Heart right ventricle (tissue), 16 donors: ENCODE measurements at regions not wholly inside any gene's neighbourhood (a gene's known extent, or its start where the extent isn't known, plus 50 kb on each side); places are given as distances from the start of the nearest gene placed in this dataset.

Experiments
- ATAC-seq, 8 donors: fragments of 200-7000 bp; cut with Tn5 transposase; one replicate each; pipeline ENCODE4 v1.9.1; 2020; ENCODE audit warnings: mild to moderate bottlenecking in 8 of 8, moderate library complexity in 8 of 8, moderate number of reproducible peaks in 1 of 8
- DNase-seq, 2 donors: peaks; one replicate each; pipeline ENCODE4 v3.0.0-alpha.2; 2020
- H3K27ac ChIP-seq, 10 donors: fragments of 200-600 bp; sonication (generic) in 2 of 10; one replicate each; pipeline versions ENCODE4 v1.5.0 to v1.8.0; 2020 to 2022; ENCODE audit warnings: mild to moderate bottlenecking in 3 of 10
- H3K27me3 ChIP-seq, 7 donors: fragments of 200-600 bp; one replicate each; pipeline ENCODE4 v1.8.0; 2021 to 2022; ENCODE audit warnings: mild to moderate bottlenecking in 2 of 7
- H3K36me3 ChIP-seq, 9 donors: fragments of 200-600 bp; sonication (generic) in 1 of 9; one replicate each; pipeline versions ENCODE4 v1.5.0 to v1.8.0; 2020 to 2022; ENCODE audit warnings: mild to moderate bottlenecking in 2 of 9
- H3K4me1 ChIP-seq, 9 donors: fragments of 200-600 bp; sonication (generic) in 1 of 9; one replicate each; pipeline versions ENCODE4 v1.5.0 to v1.8.0; 2020 to 2022; ENCODE audit warnings: mild to moderate bottlenecking in 4 of 9
- H3K4me3 ChIP-seq, 10 donors: fragments of 200-600 bp; sonication (generic) in 2 of 10; one replicate each; pipeline versions ENCODE4 v1.5.0 to v1.8.0; 2020 to 2022; ENCODE audit warnings: mild to moderate bottlenecking in 7 of 10, moderate library complexity in 2 of 10
- H3K9me3 ChIP-seq, 11 donors: fragments of 200-600 bp in 10 of 11; sonication (generic) in 2 of 11; one replicate each; pipeline versions ENCODE4 v1.5.0 to v1.8.0; 2013 to 2022; ENCODE audit warnings: mild to moderate bottlenecking in 2 of 11, control low read depth in 1 of 11, moderate library complexity in 1 of 11
- WGBS, 2 donors: extraction: QIAGEN DNeasy Blood & Tissue Kit; methylation state at CpG; one replicate each; pipeline ENCODE4 v1.1.7; 2013; ENCODE audit warnings: inconsistent platforms in 1 of 2; 5-methylcytosine and 5-hydroxymethylcytosine counted together
- intact Hi-C, 10 donors: fragments of 100-400 bp; cut with DNase I; formaldehyde crosslinking; loops; one replicate each; pipeline versions ENCODE4 v1.11.1 to v1.14.2; 2022
- TF ChIP-seq, protein P1 (sequence below), 9 donors: fragments of 200-600 bp; sonication (generic) in 2 of 9; IDR thresholded peaks; one replicate each; pipeline versions ENCODE4 v1.5.0 to v1.8.0; 2021 to 2022; ENCODE audit warnings: antibody characterized with exemption in 9 of 9, mild to moderate bottlenecking in 5 of 9, moderate library complexity in 1 of 9
- donor health status: Arrhythmogenic right ventricular cardiomyopathy.
- donor health status: ischemic (EF 13 %, LVEDD 7.1; RV severe dilation, severe dysfunction).
- donor health status: healthy with polysubstance abuse.
- donor health status: DM: no; HTN: yes; CAD: no.
- donor health status: DM: no; HTN: no; CAD: no.
- donor health status: ischemic (EF 25% LVEDD 6.9; RV normal size, moderate dysfunction).
- donor health status: ischemic (EF 25% LVEDD 5.7; RV mildly dilated, moderate dysfunction).
- donor health status: healthy.
- donor health status: DM: yes; HTN: yes; CAD: no.
- donor health status: Ischemic cardiomyopathy.
- donor health status: ischemic (EF 35%, LVEDD 5.7; RV mildly dilated, moderate dysfunction).
- donor health status: nonischemic (EF 11% LVEDD 7.7; RV severe dilation, severe dysfunction).
- donor health status: DM: yes; HTN: yes; CAD: no.
- donor health status: PGD.
- donor health status: ischemic (EF 29% LVEDD 5.4; RV normal size, mild dysfunction).
- donor health status: nonischemic (EF 23%, LVEDD 6.1; RV moderate dilation, normal function).

DNA sequence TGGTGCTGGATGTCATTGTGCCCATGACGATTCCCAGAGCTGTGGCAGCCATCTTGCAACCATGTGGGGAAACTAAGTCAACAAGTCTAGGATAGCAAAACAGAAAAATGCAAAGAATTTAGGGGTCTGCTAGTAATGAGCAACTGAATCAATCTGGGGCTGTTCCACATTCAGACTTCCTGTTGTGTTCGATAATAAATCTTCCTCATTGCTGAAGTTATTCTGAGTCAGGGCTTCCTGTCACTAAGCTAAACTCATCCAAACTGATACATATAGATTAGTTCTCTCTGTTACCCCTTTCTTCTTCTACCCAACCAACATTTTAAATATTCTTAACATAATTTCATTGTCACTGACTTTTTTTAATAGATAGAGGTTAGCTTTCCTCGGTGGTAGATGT lies 205.9 kb downstream of the HACE1 start:
- WGBS, 2 donors, result 65 to 73% methylated on average over 3 of the region's 3 CpGs
- no peak overlapping the region for H3K27ac ChIP-seq
- no peak overlapping the region for H3K4me3 ChIP-seq
- ATAC-seq, result no peak
- peaks cover 0 to 15% (median 0%) of the 10 kb centered on the region in 11 donors for H3K9me3 ChIP-seq
- H3K27me3 ChIP-seq, result no peaks in the 10 kb centered on the region
- H3K4me1 ChIP-seq, result no peaks in the 10 kb centered on the region
- TF ChIP-seq, protein P1, sequence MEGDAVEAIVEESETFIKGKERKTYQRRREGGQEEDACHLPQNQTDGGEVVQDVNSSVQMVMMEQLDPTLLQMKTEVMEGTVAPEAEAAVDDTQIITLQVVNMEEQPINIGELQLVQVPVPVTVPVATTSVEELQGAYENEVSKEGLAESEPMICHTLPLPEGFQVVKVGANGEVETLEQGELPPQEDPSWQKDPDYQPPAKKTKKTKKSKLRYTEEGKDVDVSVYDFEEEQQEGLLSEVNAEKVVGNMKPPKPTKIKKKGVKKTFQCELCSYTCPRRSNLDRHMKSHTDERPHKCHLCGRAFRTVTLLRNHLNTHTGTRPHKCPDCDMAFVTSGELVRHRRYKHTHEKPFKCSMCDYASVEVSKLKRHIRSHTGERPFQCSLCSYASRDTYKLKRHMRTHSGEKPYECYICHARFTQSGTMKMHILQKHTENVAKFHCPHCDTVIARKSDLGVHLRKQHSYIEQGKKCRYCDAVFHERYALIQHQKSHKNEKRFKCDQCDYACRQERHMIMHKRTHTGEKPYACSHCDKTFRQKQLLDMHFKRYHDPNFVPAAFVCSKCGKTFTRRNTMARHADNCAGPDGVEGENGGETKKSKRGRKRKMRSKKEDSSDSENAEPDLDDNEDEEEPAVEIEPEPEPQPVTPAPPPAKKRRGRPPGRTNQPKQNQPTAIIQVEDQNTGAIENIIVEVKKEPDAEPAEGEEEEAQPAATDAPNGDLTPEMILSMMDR (IDR thresholded peaks at IDR 0.05), result no peak
- DNase-seq, result no peak
- intact Hi-C loops, result no loop called here
- H3K36me3 ChIP-seq, result no peaks in the 10 kb centered on the region

DNA sequence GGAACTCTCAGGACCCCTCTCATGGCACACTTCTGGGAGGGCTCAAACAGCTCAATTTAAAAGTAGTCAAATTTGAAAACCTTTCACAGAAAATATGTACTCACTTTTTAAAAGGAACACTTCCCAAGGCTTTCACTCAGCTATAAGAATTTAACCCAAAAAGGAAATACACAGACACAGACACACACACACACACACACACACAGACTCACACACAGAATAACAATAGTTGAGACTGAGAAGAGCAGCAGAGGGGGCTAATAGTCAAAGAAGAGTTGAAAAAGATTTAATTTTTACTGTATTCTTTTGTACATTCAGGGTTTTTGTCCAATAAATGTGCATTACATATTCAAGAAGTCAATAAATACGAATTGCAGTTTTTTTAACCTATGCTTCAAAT lies 211.4 kb downstream of the HACE1 start:
- WGBS, 2 donors, result 91 to 95% methylated on average over 1 of the region's 1 CpG
- H3K9me3 ChIP-seq, result no peaks in the 10 kb centered on the region

DNA sequence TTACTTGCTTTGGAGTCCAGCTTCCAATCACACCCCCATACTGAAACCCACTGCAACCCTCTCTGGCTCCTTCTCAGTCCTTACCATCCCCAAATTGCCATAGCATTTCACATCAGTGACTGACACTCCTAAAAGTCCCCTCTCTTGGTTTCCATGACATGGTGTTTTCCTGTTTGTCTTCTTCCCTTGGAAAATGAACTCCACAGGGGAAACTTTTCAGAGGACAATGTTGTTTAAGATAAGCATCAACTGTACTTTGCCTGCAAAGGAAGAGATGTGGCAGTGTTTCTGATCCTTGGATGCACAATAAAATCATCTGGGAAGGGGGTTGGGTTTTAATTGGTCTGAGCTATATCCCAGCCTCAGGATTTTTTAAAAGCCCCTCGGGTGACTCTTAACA lies 214.9 kb downstream of the HACE1 start:
- no peaks in the 10 kb centered on the region for H3K9me3 ChIP-seq
- ATAC-seq (no peak), DNase-seq (no peak)
- no peaks in the 10 kb centered on the region for H3K36me3 ChIP-seq
- 67 to 69% methylated on average over 1 of the region's 1 CpG for WGBS, 2 donors
- H3K4me3 ChIP-seq, result no peak overlapping the region
- peak overlapping the region in 2 of 10 donors; percentile 2 to 49 for H3K27ac ChIP-seq
- TF ChIP-seq, protein P1 (IDR thresholded peaks at IDR 0.05), result no peak
- no peaks in the 10 kb centered on the region for H3K27me3 ChIP-seq
- peaks cover 0 to 36% (median 0%) of the 10 kb centered on the region in 9 donors for H3K4me1 ChIP-seq
- intact Hi-C loops, result loop anchor here in 2 of 10 donors (5.0 kb wide), 2 partner anchors 52 to 62 kb away; no protein-coding TSS in a partner anchor

More for the DNA sequence above, 211.4 kb downstream of the HACE1 start:
- TF ChIP-seq, protein P1 (IDR thresholded peaks at IDR 0.05), result no peak
- Histone ChIP-seq H3K4me1 (peaks cover 0 to 22% (median 0%) of the 10 kb centered on the region in 9 donors), H3K36me3 (no peaks in the 10 kb centered on the region), H3K27me3 (no peaks in the 10 kb centered on the region), H3K4me3 (no peak overlapping the region), H3K27ac (no peak overlapping the region)
- ATAC-seq (no peak), DNase-seq (no peak)
- intact Hi-C loops, result loop anchor here in 1 of 10 donors (5.0 kb wide), 1 partner anchor 49 kb away; no protein-coding TSS in a partner anchor

DNA sequence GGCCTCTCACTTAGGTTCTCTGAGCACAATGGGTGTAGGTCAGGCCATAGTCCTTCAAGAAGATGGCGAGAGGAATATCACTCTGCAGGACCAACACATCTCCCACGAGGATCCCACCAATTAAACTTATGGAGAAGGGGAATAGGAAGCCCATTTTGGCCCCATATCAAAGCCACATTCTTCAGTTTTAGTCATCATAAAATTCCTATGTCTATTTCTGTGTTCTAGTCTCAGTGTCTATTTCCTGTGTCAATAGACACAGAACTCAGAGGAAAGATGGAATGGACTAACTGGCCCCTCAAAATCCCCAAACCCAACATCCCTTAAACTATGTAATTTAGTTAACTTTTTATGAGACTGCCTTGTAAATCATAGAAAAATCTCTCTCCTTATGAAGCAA lies 216.8 kb downstream of the HACE1 start:
- intact Hi-C loops, result loop anchor here in 1 of 10 donors (5.0 kb wide), 1 partner anchor 64 kb away; no protein-coding TSS in a partner anchor
- Histone ChIP-seq H3K4me3 (no peak overlapping the region), H3K27me3 (no peaks in the 10 kb centered on the region), H3K9me3 (no peaks in the 10 kb centered on the region), H3K27ac (no peak overlapping the region), H3K36me3 (no peaks in the 10 kb centered on the region), H3K4me1 (peaks cover 0 to 56% (median 16%) of the 10 kb centered on the region in 9 donors)
- ATAC-seq, result no peak
- TF ChIP-seq, protein P1 (IDR thresholded peaks at IDR 0.05), result no peak
- WGBS, 2 donors, result 60 to 79% methylated on average over 2 of the region's 2 CpGs
- DNase-seq, result no peak
